ENCODE measurements at regions not wholly inside any gene's neighbourhood (a gene's known extent, or its start where the extent isn't known, plus 50 kb on each side); places are given as distances from the start of the nearest gene placed in this dataset.

- TF ChIP-seq, protein P1, sequence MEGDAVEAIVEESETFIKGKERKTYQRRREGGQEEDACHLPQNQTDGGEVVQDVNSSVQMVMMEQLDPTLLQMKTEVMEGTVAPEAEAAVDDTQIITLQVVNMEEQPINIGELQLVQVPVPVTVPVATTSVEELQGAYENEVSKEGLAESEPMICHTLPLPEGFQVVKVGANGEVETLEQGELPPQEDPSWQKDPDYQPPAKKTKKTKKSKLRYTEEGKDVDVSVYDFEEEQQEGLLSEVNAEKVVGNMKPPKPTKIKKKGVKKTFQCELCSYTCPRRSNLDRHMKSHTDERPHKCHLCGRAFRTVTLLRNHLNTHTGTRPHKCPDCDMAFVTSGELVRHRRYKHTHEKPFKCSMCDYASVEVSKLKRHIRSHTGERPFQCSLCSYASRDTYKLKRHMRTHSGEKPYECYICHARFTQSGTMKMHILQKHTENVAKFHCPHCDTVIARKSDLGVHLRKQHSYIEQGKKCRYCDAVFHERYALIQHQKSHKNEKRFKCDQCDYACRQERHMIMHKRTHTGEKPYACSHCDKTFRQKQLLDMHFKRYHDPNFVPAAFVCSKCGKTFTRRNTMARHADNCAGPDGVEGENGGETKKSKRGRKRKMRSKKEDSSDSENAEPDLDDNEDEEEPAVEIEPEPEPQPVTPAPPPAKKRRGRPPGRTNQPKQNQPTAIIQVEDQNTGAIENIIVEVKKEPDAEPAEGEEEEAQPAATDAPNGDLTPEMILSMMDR (IDR thresholded peaks at IDR 0.05; ENCODE audit: poor library complexity) = no peak
- TF ChIP-seq EZH2 (IDR thresholded peaks at IDR 0.05; ENCODE audit: borderline replicate concordance) = no peak
- TF ChIP-seq EZH2phosphoT487 (IDR thresholded peaks at IDR 0.05; ENCODE audit: low read depth, severe bottlenecking, unreplicated experiment) = no peak
Observed at GRCh38 chr4:141463678-141464077, 172.7 kb upstream of the IL15 start.
